HCT116 (cell line): ENCODE measurements at regions not wholly inside any gene's neighbourhood (a gene's known extent, or its start where the extent isn't known, plus 50 kb on each side); places are given as distances from the start of the nearest gene placed in this dataset.

Experiments used
- CTCF ChIP-seq, 3 experiments: fragments of 200-600 bp in 1 of 3; sonication (generic) in 1 of 3; IDR thresholded peaks in 2 of 3; conservative IDR thresholded peaks in 1 of 3; 2 replicates each; pipeline ENCODE4 v1.5.1; 2012 to 2017; ENCODE audit warnings: low read depth in 2 of 3, low read length in 2 of 3, antibody characterized with exemption in 1 of 3, borderline replicate concordance in 1 of 3, control low read depth in 1 of 3, mild to moderate bottlenecking in 1 of 3, mixed read lengths in 1 of 3, mixed run types in 1 of 3, moderate library complexity in 1 of 3; ENCODE audit not compliant: insufficient read depth in 1 of 3
- EZH2 ChIP-seq: fragments of 200-600 bp; sonication (generic); IDR thresholded peaks from 2 replicates; pipeline ENCODE4 v1.6.1; 2017; ENCODE audit warnings: antibody characterized with exemption, mixed run types
- MAX ChIP-seq: IDR thresholded peaks from 2 replicates; pipeline ENCODE4 v1.6.1; 2012
- POLR2AphosphoS5 ChIP-seq: IDR thresholded peaks from 2 replicates; pipeline ENCODE4 v1.6.1; 2011; ENCODE audit warnings: mild to moderate bottlenecking, low read depth, low read length, moderate library complexity
- REST ChIP-seq: IDR thresholded peaks from 2 replicates; pipeline ENCODE4 v1.6.1; 2012; ENCODE audit warnings: low read depth
- SP1 ChIP-seq: IDR thresholded peaks from 2 replicates; pipeline ENCODE4 v1.6.1; 2012; ENCODE audit warnings: low read depth
- ZNF274 ChIP-seq: fragments of 200-500 bp; sonication (Bioruptor generic); IDR thresholded peaks from 2 replicates; pipeline ENCODE4 v1.6.1; 2014; ENCODE audit warnings: mild to moderate bottlenecking, low read depth, low read length, inconsistent platforms

GRCh38 chr3:124584245-124584551 lies 146.1 kb upstream of the UMPS start:
- TF ChIP-seq EZH2 (no peak), CTCF (IDR thresholded peaks at IDR 0.05 in 2 of 3, conservative IDR thresholded peaks at IDR 0.05 in 1 of 3; ENCODE audit: borderline replicate concordance in 1 of 3, insufficient read depth in 1 of 3, low read depth in 2 of 3, low read length in 2 of 3) (no peak), POLR2AphosphoS5 (no peak), SP1 (no peak), MAX (no peak), REST (no peak), ZNF274 (no peak)
